ENCODE measurements at regions not wholly inside any gene's neighbourhood (a gene's known extent, or its start where the extent isn't known, plus 50 kb on each side); places are given as distances from the start of the nearest gene placed in this dataset.
"Not testable (repeated sequence)": the region's sequence is repeated elsewhere in the genome, so short reads cannot be mapped to it uniquely, and the experiment has no call there.

- DNase-seq = no peak
Measured at GRCh38 chr16:59913666-59914065, 1179.5 kb upstream of the GOT2 start.

- DNase-seq = no peak
Measured at GRCh38 chr16:59909262-59909661, 1175.1 kb upstream of the GOT2 start.

DNA sequence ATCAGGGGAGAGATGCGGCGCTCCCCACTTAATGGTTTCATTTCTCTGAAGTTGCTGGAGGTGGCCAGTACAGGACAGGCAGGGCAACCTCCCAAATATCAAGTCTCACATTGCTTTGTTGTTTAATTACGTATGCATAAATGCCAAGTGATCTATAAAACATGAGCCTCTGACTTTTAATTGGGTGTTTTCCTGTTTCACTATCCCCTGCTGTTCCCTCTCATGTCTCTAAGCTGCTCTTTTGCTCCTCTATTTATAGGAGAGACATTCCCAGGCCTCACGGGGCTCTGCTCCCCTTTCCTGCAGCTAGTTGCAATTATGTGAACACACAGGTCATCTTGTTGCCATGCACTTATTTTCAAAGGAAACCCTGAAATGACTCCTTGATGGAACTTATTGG is 1173.5 kb upstream of the GOT2 start:
- no peak for DNase-seq

GRCh38 chr16:59905606-59906005 is 1171.5 kb upstream of the GOT2 start:
- no peak for DNase-seq

- DNase-seq = no peak
Measured at GRCh38 chr16:59905131-59905530, 1171.0 kb upstream of the GOT2 start.

DNA sequence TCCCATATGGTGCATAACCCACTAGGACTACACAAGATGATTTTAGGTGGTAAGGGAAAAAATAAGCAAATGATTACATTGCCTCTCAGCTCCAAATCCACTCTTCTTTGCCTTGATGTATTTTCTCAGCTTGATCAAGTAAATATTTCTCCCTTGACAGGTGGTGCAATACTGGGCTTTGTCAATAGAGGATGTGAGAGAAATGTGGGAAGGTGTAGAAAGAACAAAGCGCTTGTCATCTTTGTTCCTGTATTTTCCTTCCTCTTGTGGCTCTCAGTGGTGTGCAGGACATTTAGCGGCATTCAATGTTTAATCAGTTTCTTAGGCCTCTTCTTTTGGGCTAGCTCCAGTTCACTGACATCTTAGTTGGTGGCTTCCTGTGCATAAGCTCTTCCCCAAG is 1165.8 kb upstream of the GOT2 start:
- no peak for DNase-seq

DNA sequence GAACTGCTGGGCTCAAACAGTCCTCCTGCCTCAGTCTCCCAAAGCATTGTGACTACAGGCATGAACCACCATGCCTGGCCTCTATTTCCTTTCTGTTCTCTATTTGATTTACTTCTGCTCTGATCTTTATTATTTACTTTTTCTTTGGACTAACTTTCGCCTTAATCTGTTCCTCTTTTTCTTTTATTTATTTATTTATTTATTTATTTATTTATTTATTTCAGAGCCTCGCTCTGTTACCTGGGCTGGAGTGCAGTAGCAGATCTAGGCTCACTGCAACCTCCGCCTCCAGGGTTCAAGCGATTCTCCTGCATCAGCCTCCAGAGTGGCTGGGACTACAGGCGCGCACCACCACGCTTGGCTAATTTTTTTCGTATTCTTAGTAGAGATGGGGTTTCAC is 1158.3 kb upstream of the GOT2 start:
- DNase-seq = no peak

DNA sequence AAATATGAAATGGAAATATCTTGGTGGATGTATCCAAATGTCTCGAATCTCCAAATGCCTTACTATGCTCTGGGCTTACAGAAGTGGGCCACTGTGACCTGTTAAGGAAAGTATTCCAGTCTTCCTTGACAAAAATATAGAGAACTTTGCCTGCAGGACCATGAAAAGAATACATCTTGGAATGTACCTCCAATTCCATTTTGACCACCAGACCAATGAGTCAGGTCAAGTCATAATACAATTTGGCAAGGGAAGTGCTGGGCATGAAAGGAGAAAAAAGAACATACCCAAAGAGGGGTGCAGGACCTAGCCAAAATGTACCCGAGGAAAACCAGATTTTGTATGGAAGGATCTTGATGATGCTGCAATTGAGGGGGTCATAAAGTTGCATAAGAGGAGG is 1153.7 kb upstream of the GOT2 start:
- DNase-seq = no peak

DNA sequence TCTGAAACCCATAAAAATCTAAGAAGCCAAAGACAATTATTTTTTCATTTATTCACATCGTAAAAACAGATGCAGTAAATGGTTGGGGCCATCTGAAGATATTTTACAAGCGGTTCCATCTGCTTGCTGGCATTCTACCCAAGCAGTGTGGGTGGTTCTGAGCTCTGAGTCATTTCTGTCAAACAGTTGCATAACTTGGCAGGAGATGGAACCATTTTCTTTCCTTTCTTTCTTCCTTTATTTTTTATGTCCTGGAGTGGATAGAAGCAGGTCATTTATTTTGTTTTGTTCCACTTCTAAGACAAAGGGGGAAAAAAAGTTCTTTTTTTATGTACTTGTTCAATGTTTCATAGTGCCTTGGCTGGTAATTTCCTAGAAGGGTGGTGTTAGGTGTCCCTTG is 1151.9 kb upstream of the GOT2 start:
- no peak for DNase-seq

DNA sequence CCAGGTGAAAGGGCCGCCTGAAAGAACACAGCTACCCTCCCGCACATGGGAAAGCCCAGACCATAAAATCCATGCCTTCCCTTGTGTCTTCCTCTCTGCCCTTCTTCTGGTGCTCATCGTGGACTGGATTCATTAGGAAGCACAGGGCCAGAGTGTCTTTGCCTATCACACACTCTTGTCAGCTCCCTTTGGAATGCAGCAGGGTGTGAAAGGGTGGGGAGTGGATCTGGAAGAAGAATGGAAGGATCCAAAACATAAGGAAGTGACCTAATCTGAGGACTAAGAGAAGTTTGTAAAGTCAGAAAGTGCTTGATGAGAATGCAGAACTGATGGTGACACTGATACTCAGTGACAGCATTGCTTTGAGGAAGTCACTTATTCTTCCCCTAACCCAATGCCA is 1147.3 kb upstream of the GOT2 start:
- DNase-seq = no peak

DNA sequence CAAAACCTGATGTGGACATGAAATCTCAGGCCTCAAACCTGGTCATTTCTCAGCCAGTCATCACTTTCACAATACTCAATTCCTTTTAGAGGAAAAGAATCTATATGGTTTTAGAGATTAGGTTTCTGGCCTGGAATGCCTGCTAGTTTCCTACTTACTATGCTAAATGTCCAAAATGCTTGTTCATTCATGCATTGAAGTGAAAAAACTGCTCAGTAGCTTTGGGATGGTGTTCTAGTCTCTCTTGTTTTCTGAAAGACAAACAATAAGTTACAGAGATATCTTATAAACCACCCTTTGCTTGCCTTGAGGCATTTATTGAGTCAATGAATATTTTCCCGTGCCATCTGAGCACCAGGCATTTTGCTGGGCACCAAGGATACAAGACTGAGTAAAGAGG is 1146.5 kb upstream of the GOT2 start:
- DNase-seq = no peak

- no peak for DNase-seq
Measured at GRCh38 chr16:59878999-59879398, 1144.9 kb upstream of the GOT2 start.

DNA sequence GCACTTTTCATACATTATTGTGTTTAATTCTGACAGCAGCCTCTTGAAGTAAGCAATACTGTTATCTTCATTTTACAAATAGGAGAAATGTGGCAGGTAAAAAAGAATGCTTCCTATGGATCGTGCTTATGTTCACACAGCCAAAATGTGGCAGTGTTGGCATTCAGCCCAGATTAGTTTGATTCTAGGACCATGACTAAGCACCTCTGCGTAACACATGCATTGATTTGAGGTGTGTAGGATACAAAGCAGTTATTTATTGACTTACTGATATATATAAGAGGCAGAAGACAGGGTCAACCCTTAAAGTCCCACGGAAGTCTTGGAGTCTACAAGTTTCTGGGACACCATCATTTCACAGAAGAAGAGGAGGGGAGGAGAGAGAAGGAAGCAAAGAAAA is 1144.4 kb upstream of the GOT2 start:
- no peak for DNase-seq

GRCh38 chr16:59864981-59865666 is 1131.0 kb upstream of the GOT2 start:
- no peak for DNase-seq

DNA sequence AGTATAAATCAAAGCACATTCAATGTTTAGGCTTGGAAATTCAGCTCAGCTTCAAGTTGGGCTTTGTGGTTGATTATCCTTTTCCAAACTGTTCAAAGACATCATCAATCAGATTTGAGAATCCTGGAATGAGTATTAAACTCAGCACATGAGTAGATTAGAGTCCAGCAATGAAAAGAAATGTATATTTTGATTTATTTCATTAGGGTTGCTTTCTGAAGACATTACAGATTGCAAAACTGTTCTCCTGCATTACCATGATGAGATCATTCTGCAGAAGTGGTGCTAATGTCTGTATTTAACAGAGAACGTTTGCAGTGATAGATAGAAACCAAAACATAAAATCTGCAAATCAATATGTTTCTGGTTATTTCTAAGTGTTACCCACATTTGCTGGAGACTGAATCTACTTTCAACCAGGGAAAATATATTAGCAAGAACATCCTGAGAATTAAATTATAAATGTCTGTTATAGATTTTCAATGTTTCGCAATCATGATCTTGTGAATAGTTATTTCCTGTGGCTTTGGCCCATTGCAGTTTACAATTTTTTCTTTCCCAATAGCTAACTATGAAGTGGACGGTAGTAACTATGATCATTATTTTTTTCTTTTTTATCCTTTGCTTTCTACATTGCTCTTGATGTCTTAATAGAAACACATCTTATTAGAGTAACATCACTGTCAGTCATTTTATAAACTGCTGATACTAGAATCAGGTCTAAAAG is 1125.7 kb upstream of the GOT2 start:
- DNase-seq = no peak

- DNase-seq = no peak
Measured at GRCh38 chr16:59854846-59855439, 1120.8 kb upstream of the GOT2 start.

GRCh38 chr16:59849716-59850115 is 1115.6 kb upstream of the GOT2 start:
- no peak for DNase-seq

- no peak for DNase-seq
Measured at GRCh38 chr16:59848296-59848695, 1114.2 kb upstream of the GOT2 start.

DNA sequence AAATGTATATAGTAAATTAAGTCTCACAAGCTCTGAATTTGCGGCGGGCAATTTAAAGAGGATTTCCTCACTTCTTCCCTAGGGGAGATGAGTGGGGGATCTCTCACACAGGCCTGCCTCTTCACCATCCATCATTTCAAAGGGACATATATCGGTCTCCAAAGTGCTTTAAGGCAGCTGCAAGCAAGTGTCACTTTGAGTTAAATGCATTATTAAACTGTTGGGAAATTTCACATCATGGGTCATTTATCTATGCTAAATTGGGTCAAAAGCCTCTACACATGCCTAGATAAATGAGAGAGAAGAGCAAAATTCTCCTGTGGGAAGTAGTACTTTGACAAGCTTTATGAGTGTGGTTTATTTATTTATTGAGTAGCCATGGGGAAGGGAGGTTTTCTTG is 1106.1 kb upstream of the GOT2 start:
- DNase-seq = no peak

GRCh38 chr16:59826767-59827166 is 1092.7 kb upstream of the GOT2 start:
- no peak for DNase-seq

GRCh38 chr16:59809488-59809887 is 1075.4 kb upstream of the GOT2 start:
- not testable (repeated sequence) for DNase-seq

DNA sequence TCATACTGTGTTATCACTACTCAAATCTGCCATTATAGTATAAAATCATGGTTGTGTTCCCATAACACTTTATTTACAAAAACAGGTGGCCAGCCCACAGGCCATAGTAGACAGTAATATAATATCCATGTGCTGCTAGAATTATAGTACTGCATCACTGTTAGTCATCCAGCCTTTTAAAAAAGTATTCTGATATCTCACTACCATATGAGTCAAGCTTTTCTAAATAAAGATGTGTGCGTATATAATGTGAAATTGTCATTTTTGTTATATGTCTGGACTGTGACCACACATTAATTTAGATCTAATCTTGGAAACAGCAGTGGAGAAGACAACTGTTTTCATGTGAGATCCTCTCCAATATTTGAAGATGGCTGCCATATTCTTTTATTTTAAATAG is 1049.1 kb upstream of the GOT2 start:
- no peak for DNase-seq

DNA sequence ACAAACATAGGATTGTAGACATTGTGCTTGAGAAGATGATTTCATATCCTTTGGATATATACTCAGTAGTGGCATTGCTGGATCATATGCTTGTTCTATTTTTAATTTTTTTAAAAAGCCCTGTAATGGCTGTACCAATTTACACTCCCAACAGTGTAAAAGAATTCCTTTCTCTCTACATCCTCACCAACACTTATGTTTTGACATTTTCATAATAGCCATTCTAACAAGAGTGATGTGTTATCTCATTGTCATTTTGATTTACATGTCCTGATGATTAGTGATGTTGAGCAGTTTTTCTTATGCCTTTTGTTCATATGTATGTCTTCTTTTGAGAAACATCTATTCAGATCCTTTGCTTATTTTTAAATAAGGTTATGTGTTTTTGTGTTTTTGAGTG is 1039.2 kb upstream of the GOT2 start:
- DNase-seq = no peak

DNA sequence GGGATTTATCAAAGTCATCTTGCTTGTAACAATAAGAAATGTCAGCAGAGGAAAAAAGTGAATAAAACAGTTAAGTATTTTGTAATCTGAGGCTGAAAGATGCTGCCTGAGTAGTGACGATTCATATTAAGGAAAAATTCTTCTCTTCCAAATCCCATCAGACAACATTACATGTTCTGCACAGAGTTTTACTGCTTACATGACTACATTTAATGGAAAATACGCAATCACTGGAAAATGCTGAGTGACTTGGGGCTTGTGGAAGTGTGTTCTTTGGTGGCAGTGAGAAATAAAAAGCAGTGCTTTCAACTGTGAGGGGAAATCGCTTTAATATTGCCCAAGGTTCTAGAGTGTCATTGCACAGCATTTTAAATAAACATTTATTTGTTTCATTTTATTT is 1025.2 kb upstream of the GOT2 start:
- no peak for DNase-seq

DNA sequence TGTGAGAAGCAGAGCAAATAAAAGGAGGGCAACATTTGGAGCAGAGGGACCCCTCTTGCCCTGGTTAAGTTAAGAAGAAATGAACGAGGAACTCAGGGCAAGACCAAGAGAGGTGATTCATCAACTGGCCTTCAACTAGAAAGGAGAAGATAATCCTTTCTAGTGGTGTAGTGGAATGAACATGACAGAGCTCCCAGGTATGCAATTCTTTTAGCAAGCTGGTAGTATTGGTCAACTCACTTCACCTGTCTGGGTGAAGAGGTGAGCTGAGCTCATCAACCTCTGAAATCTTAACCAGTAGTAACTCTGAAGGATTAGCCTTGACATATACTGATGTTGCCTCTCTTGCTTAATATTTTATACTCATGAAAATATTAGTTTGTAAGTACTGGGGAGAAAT is 1024.7 kb upstream of the GOT2 start:
- no peak for DNase-seq

All from activated CD4-positive, alpha-beta T cell treated with anti-CD3 and anti-CD28 coated beads, Interleukin-2, Interleukin-6, amounts not matched to agents 100 ng/mL and 50 ng/mL, durations not matched to agents 16 hours and 8 hours (primary cell).